ENCODE measurements at regions not wholly inside any gene's neighbourhood (a gene's known extent, or its start where the extent isn't known, plus 50 kb on each side); places are given as distances from the start of the nearest gene placed in this dataset.
A peak's percentile ranks its signal among the peaks of the same experiment; 100 is the strongest.
"Not testable (repeated sequence)": the region's sequence is repeated elsewhere in the genome, so short reads cannot be mapped to it uniquely, and the experiment has no call there.

- DNase-seq, result peak; percentile 92
These were observed 58.0 kb upstream of the AHI1 start for GRCh38 chr6:135555550-135555949.

DNA sequence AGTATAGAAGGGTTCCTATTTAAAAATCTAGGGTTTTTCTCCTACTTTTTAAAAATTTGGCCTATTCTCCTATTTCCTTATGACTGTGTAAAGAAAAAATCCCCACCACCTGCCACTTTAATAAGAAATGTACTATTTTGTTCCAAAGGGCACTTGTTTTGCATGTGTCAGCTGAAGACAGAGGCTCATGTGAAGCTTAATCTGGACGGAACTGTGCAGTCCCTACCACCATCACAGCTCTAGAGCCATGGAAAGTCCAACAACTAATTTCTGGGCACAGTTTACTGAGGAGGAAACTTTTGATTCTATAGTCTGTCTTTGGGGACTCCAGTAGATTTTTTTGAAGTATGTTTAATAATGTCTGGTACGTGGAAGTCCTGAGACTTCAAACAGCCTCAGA lies 60.0 kb upstream of the AHI1 start:
- no peak for DNase-seq

DNA sequence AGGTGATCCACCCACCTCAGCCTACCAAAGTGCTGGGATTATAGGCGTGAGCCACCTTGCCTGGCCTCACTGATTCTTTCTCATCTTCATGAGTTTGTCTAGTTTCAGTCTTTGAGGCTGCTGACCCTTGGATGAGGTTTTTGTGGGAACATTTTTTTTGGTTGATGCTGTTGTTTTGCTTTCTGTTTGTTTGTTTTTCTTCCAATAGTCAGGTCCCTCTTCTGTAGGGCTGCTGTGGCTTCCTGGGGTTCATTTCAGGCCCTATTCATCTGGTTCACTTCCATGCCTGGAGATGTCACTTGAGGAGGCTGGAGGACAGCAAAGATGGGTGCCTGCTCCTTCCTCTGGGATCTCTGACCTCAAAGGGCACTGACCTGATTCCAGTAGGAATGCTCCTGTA lies 68.1 kb upstream of the AHI1 start:
- DNase-seq, result not testable (repeated sequence)

- DNase-seq, result no peak
These were observed 69.0 kb upstream of the AHI1 start for GRCh38 chr6:135566311-135567068.

DNA sequence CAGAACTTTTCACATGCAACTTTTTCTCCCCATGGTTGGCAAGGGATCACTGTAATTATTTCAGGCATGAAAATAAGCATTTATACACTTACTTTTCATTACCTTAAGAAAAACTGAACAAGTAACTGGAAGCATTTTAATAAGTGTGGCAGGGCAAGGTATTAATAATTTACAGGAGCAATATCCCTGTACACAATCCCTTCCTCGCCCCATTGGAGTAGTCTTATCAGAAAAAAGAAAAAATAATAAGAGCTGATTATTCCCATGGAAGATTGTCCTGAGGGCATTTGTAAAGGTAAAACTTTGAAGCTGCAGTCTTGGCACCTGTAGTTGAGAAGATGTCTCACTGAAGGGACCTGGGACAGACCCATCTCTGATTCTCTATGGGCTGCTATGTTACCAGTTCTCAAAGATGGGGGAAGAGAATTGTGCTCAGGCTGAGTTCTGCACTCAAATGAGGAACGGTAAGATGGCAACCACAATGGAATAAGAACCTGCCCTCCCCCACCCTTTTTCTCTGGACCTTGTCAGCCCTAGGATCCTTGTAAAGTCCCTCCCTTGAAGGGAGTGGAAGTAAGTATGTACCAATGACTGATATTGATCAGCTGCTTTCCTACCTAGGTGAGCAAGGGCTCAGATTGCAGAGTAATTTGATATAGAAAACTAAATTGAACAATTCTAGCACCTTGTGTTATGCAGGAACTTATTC lies 70.0 kb upstream of the AHI1 start:
- DNase-seq, result peak; percentile 52

- DNase-seq, result peak; percentile 93
These were observed 70.8 kb upstream of the AHI1 start for GRCh38 chr6:135568379-135568778.

GRCh38 chr6:135572051-135572450 lies 74.5 kb upstream of the AHI1 start:
- DNase-seq, result no peak

GRCh38 chr6:135575629-135576028 lies 78.1 kb upstream of the AHI1 start:
- DNase-seq, result no peak

GRCh38 chr6:135576055-135576454 lies 78.5 kb upstream of the AHI1 start:
- no peak for DNase-seq

DNA sequence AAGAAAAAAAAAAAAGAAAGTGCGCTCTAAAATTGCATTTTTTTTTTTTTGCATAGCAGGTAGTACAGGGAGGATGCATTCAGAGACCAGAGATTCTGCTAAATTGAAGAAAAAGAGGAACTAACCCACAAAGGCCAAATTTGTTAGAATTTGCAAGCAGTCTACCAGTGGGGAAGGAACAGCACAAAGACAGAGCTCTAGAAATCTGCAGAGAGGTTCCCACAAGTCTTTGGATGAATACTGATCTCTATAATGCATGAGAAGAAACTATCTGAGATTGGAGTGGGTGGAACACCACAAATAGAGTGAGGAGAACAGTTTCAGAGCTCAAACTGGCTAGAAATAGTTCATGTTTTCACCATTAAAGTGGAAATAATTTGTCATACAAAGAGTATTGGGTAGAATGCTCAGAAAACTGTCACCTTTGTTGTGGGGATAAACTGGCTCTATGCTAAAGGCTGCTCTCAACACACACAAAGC lies 79.6 kb upstream of the AHI1 start:
- DNase-seq, result peak; percentile 62

- no peak for DNase-seq
These were observed 81.4 kb upstream of the AHI1 start for GRCh38 chr6:135578976-135579375.

DNA sequence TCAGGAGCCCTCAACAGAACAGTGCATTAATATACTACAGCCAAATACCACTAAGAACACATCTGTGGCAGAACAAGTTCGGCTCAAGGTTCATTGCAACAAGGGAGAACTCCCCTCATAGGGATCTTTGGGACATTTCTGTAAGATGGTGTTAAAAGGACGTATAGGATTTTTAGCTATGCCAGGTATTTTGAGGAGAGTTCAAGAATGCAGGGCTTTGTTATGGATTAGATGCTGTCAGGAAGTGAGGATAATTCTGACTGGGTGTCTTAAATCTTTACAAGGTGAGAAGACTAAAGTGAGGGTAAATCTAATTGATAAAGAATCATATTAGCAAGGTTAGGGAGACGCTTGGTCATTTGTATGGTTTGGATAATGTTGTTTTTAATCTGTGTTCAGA lies 83.7 kb upstream of the AHI1 start:
- no peak for DNase-seq

DNA sequence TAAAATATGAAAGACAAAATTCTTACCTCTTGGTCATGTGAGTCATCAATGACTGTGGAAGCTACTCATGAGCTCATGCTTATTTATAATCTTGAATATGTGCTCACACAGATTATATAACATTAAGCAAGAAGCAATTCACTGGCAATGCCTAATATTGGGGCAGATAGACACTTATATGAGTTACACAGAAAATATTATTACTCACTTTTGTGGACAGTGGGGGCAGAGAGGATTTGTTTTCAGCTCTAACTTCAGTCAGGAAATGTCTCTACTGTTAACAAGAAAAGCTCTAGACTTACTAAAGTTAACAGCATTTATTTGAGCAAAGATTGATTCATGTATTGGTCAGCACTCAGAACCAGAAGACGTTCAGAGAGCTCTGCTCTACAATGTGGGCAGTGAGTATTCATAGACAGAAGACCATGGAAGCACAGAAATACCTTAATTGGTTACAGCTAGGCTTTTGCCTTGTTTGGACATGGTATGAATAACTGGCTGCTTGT lies 85.8 kb upstream of the AHI1 start:
- no peak for DNase-seq

- no peak for DNase-seq
These were observed 88.8 kb upstream of the AHI1 start for GRCh38 chr6:135586388-135586787.

- DNase-seq, result peak; percentile 68
These were observed 89.3 kb upstream of the AHI1 start for GRCh38 chr6:135586844-135587243.

DNA sequence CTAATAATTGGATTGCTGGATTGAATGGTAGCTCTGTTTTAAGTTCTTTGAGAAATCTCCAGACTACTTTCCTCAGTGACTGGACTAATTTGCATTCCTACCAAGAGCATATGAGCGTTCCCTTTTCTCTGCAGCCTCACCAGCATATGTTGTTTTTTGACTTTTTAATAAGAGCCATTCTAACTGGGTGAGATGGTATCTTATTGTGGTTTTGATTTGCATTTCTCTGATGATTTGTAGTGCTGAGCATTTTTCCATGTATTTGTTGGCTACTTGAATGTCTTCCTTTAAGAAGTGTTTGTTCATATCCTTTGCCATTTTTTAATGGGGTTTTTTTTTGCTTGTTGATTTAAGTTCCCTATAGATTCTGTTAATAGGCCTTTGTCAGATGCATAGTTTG lies 94.7 kb upstream of the AHI1 start:
- no peak for DNase-seq

DNA sequence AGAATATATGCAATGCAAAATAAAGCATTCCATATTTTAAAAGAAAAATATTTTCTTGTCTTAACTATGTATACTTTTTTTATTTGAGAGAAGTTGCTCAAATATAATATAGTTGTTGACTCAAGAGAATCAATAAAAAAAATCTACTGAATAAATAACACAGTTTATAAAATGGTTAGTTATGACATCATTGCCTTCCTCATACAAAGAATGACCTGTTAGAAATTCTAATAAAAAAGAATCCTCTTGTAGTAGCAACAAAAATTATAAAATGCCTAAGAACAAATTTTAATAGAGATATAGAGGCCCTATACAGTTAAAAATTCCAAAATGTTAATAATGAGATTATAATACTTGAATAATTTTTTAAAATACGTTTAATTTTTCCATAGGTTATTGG lies 96.5 kb upstream of the AHI1 start:
- no peak for DNase-seq

DNA sequence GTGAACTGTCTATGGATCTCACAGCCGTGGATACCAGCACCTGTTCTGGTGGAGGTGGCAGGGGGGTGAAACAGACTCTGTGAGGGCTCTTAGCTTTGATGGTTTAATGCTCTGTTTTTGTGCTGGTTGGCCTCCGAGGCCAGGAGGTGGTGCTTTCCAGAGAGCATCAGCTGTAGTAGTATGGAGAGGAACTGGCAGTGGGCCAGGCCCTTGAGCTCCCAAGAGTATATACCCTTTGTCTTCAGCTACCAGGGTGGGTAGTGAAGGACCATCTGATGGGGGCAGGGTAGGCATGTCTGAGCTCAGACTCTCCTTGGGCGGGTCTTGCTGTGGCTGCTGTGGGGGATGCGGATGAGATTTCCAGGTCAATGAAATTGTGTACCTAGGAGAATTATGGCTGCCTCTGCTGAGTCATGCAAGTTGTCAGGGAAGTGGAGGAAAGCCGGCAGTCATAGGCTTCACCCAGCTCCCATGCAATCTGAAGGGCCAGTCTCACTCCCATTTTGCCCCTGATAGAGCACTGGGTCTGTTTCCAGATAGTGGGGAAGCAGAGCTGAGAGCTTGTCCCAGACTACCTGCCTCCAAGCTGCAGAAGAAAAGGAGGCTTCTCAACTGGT lies 102.7 kb upstream of the AHI1 start:
- no peak for DNase-seq

- no peak for DNase-seq
These were observed 103.4 kb upstream of the AHI1 start for GRCh38 chr6:135600931-135601330.

DNA sequence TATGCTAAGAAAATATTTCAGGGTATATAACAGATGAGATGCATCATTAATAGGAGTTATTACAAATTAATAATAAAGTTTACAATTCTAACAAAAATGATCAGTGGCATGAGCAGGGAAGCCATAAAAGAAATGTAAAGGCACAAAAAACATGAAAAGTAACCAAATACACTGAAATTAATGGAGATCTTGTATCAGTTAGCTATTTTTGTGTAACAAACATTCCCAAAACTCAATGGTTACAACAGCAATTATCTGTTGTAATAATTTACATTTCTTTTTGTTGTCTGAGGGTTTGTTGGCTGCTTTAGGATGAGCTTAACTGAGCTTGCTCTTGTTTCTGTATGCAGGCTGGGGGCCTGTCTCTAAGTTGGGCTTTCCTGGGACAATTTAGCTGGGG lies 104.3 kb upstream of the AHI1 start:
- DNase-seq, result no peak

- no peak for DNase-seq
These were observed 105.7 kb upstream of the AHI1 start for GRCh38 chr6:135603249-135603648.

DNA sequence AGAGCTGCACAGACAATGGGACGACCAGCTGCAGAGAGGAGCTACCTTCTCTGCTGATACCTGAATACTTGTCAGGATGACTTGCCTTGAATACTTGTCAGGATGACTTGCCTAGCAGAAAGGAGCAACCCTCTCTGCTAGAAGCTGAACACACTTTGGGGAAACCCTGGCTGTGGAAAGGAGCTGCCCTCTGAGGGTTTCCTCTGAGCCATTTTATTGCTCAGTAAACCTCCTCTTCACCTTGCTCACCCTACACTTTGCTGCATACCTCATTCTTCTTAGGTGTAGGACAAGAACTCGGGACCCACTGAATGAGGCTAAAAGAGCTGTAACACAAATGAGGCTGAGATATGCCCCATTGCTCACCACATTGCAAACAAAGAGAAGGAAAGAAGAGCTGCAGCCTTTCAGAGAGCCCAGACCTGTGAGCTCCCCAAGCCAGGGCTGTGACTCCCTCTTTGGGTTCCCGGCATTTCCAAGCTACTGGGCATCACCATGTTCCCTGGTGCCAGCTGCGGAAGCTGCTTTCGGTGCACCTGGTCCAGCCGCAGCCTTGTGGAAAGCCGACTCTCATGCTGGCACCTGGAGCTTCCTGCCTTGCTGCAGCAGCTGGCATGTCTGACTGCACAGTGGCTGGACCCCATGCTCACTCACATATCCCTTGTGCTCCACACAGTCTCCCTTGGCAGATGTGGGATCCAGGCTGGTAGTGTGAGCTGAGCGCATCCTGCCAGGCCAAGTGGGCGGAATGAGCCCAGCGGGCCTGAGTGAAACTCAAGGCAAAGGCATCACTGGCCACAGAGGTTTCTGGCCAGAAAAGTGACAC lies 106.7 kb upstream of the AHI1 start:
- DNase-seq, result no peak

GRCh38 chr6:135605278-135605790 lies 107.8 kb upstream of the AHI1 start:
- DNase-seq, result no peak
